Jurkat, Clone E6-1 (cell line): ENCODE measurements at regions not wholly inside any gene's neighbourhood (a gene's known extent, or its start where the extent isn't known, plus 50 kb on each side); places are given as distances from the start of the nearest gene placed in this dataset.
"Not testable (repeated sequence)": the region's sequence is repeated elsewhere in the genome, so short reads cannot be mapped to it uniquely, and the experiment has no call there.

Source experiments
- DNase-seq: peaks from one replicate; pipeline ENCODE4 v3.0.0-alpha.2; 2011; ENCODE audit warnings: low read depth, low spot score
- H3K4me3 ChIP-seq: 2 replicates; pipeline ENCODE4 v1.5.1; 2011; ENCODE audit warnings: mild to moderate bottlenecking, low read length, control low read depth, moderate library complexity

- DNase-seq, result peak; percentile 66
- no peak overlapping the region for H3K4me3 ChIP-seq
Measured at GRCh38 chr4:108427946-108428485, 192.4 kb upstream of the RPL34 start.

GRCh38 chr4:108426493-108426892 lies 193.9 kb upstream of the RPL34 start:
- no peak for DNase-seq

GRCh38 chr4:108425988-108426387 lies 194.4 kb upstream of the RPL34 start:
- H3K4me3 ChIP-seq, result no peak overlapping the region
- DNase-seq, result no peak

More at GRCh38 chr4:108426493-108426892, 193.9 kb upstream of the RPL34 start:
- H3K4me3 ChIP-seq, result no peak overlapping the region

GRCh38 chr4:108417923-108418322 lies 202.5 kb upstream of the RPL34 start:
- H3K4me3 ChIP-seq, result no peak overlapping the region
- DNase-seq, result no peak

- DNase-seq, result no peak
- no peak overlapping the region for H3K4me3 ChIP-seq
Measured at GRCh38 chr4:108416831-108417230, 203.5 kb upstream of the RPL34 start.

- DNase-seq, result no peak
- no peak overlapping the region for H3K4me3 ChIP-seq
Measured at GRCh38 chr4:108415389-108415788, 205.0 kb upstream of the RPL34 start.

- no peak for DNase-seq
Measured at GRCh38 chr4:108411836-108412235, 208.5 kb upstream of the RPL34 start.

GRCh38 chr4:108409691-108410090 lies 210.7 kb upstream of the RPL34 start:
- DNase-seq, H3K4me3 ChIP-seq: not testable (repeated sequence)

More at GRCh38 chr4:108411836-108412235, 208.5 kb upstream of the RPL34 start:
- no peak overlapping the region for H3K4me3 ChIP-seq

- no peak for DNase-seq
- H3K4me3 ChIP-seq, result no peak overlapping the region
Measured at GRCh38 chr4:108405586-108405985, 214.8 kb upstream of the RPL34 start.

GRCh38 chr4:108400309-108400708 lies 220.1 kb upstream of the RPL34 start:
- H3K4me3 ChIP-seq, result no peak overlapping the region
- no peak for DNase-seq

- no peak for DNase-seq
- no peak overlapping the region for H3K4me3 ChIP-seq
Measured at GRCh38 chr4:108399610-108400265, 220.6 kb upstream of the RPL34 start.

GRCh38 chr4:108398836-108399235 lies 221.5 kb upstream of the RPL34 start:
- DNase-seq, result no peak
- H3K4me3 ChIP-seq, result no peak overlapping the region

- peak; percentile 80 for DNase-seq
- H3K4me3 ChIP-seq, result peak overlapping the region; percentile 25
Measured at GRCh38 chr4:108398316-108398715, 222.1 kb upstream of the RPL34 start.

- no peak overlapping the region; the same call in 1 of the 2 replicates for H3K4me3 ChIP-seq
- no peak for DNase-seq
Measured at GRCh38 chr4:108397850-108398249, 222.5 kb upstream of the RPL34 start.

- DNase-seq, result peak; percentile 68
- H3K4me3 ChIP-seq, result no peak overlapping the region
Measured at GRCh38 chr4:108396900-108397497, 223.4 kb upstream of the RPL34 start.

- H3K4me3 ChIP-seq, result no peak overlapping the region
- DNase-seq, result no peak
Measured at GRCh38 chr4:108395786-108396185, 224.6 kb upstream of the RPL34 start.

GRCh38 chr4:108393890-108394472 lies 225.2 kb upstream of the LEF1 start:
- DNase-seq, result no peak
- no peak overlapping the region for H3K4me3 ChIP-seq

- H3K4me3 ChIP-seq, result no peak overlapping the region
- DNase-seq, result no peak
Measured at GRCh38 chr4:108391701-108392455, 223.1 kb upstream of the LEF1 start.

GRCh38 chr4:108385076-108385475 lies 216.3 kb upstream of the LEF1 start:
- no peak overlapping the region for H3K4me3 ChIP-seq
- no peak for DNase-seq

GRCh38 chr4:108384544-108384943 lies 215.8 kb upstream of the LEF1 start:
- no peak overlapping the region for H3K4me3 ChIP-seq
- DNase-seq, result no peak
